Liver (tissue), 8 donors: ENCODE measurements at regions not wholly inside any gene's neighbourhood (a gene's known extent, or its start where the extent isn't known, plus 50 kb on each side); places are given as distances from the start of the nearest gene placed in this dataset.

Experiments used
- DNase-seq: peaks from one replicate; pipeline ENCODE4 v3.0.0-alpha.2; 2017; ENCODE audit warnings: low spot score
- H3K27ac ChIP-seq, 2 donors: one replicate each; pipeline ENCODE4 v1.7.0; 2013; ENCODE audit warnings: inconsistent platforms in 2 of 2, low read length in 2 of 2, control low read depth in 1 of 2, low read depth in 1 of 2, mild to moderate bottlenecking in 1 of 2
- H3K27me3 ChIP-seq, 4 donors: one replicate each; pipeline versions ENCODE4 v1.6.1 to v1.7.0; 2013; ENCODE audit warnings: low read length in 3 of 4, inconsistent platforms in 1 of 4, mild to moderate bottlenecking in 1 of 4, moderate library complexity in 1 of 4; ENCODE audit not compliant: control insufficient read depth in 4 of 4, insufficient read depth in 4 of 4
- H3K36me3 ChIP-seq, 4 donors: one replicate each; pipeline versions ENCODE4 v1.6.1 to v1.7.0; 2013; ENCODE audit warnings: low read length in 3 of 4, mild to moderate bottlenecking in 3 of 4, low read depth in 1 of 4, moderate library complexity in 1 of 4; ENCODE audit not compliant: control insufficient read depth in 4 of 4, insufficient read depth in 3 of 4
- H3K4me1 ChIP-seq, 4 donors: one replicate each; pipeline versions ENCODE4 v1.6.1 to v1.7.0; 2013; ENCODE audit warnings: low read length in 3 of 4, mild to moderate bottlenecking in 3 of 4, moderate library complexity in 1 of 4; ENCODE audit not compliant: control insufficient read depth in 4 of 4, insufficient read depth in 4 of 4
- H3K4me3 ChIP-seq, 3 donors: one replicate each; pipeline versions ENCODE4 v1.6.1 to v1.7.0; 2013; ENCODE audit warnings: low read length in 3 of 3, control low read depth in 1 of 3, low read depth in 1 of 3, mild to moderate bottlenecking in 1 of 3
- H3K9ac ChIP-seq, 2 donors: one replicate each; pipeline ENCODE4 v1.7.0; 2013; ENCODE audit warnings: low read length in 2 of 2, mild to moderate bottlenecking in 2 of 2, moderate library complexity in 2 of 2, control low read depth in 1 of 2, low read depth in 1 of 2
- H3K9me3 ChIP-seq, 4 donors: one replicate each; pipeline versions ENCODE4 v1.6.1 to v1.7.0; 2013; ENCODE audit warnings: low read length in 3 of 4; ENCODE audit not compliant: control insufficient read depth in 4 of 4
- CTCF ChIP-seq: fragments of 150-350 bp; IDR thresholded peaks from 2 replicates; pipeline ENCODE4 v1.5.1; 2017; ENCODE audit warnings: improper control_type of control experiment, low read depth, low read length; ENCODE audit not compliant: missing input control
- EGR1 ChIP-seq, 2 donors: IDR thresholded peaks; 2 replicates each; pipeline ENCODE4 v1.6.1; 2016 to 2018; ENCODE audit warnings: antibody characterized with exemption in 2 of 2, low read depth in 2 of 2
- FOXA1 ChIP-seq: IDR thresholded peaks from 2 replicates; pipeline ENCODE4 v1.6.1; 2016; ENCODE audit warnings: antibody characterized with exemption
- FOXA2 ChIP-seq: IDR thresholded peaks from 2 replicates; pipeline ENCODE4 v1.6.1; 2016; ENCODE audit warnings: antibody characterized with exemption
- GABPA ChIP-seq, 2 donors: IDR thresholded peaks in 1 of 2; conservative IDR thresholded peaks in 1 of 2; 2 replicates each; pipeline ENCODE4 v1.6.1; 2016; ENCODE audit warnings: antibody characterized with exemption in 2 of 2, mild to moderate bottlenecking in 1 of 2, moderate library complexity in 1 of 2
- HNF4A ChIP-seq, 2 donors: conservative IDR thresholded peaks; 2 replicates each; pipeline ENCODE4 v1.6.1; 2016; ENCODE audit warnings: antibody characterized with exemption in 2 of 2, mild to moderate bottlenecking in 2 of 2
- HNF4G ChIP-seq: IDR thresholded peaks from 2 replicates; pipeline ENCODE4 v1.6.1; 2016; ENCODE audit warnings: antibody characterized with exemption
- JUND ChIP-seq, 2 donors: IDR thresholded peaks; 2 replicates each; pipeline ENCODE4 v1.6.1; 2016; ENCODE audit warnings: antibody characterized with exemption in 2 of 2
- NR2F2 ChIP-seq: IDR thresholded peaks from 2 replicates; pipeline ENCODE4 v1.6.1; 2016; ENCODE audit warnings: antibody characterized with exemption
- RAD21 ChIP-seq, 2 donors: IDR thresholded peaks; 2 replicates each; pipeline ENCODE4 v1.6.1; 2016; ENCODE audit warnings: antibody characterized with exemption in 2 of 2, mild to moderate bottlenecking in 2 of 2
- RXRA ChIP-seq, 2 donors: IDR thresholded peaks; 2 replicates each; pipeline ENCODE4 v1.6.1; 2017 to 2018; ENCODE audit warnings: antibody characterized with exemption in 2 of 2, mild to moderate bottlenecking in 1 of 2
- SP1 ChIP-seq: IDR thresholded peaks from 2 replicates; pipeline ENCODE4 v1.6.1; 2018; ENCODE audit warnings: antibody characterized with exemption, mild to moderate bottlenecking
- TAF1 ChIP-seq: conservative IDR thresholded peaks from 2 replicates; pipeline ENCODE4 v1.6.1; 2016; ENCODE audit warnings: antibody characterized with exemption, mild to moderate bottlenecking
- YY1 ChIP-seq: IDR thresholded peaks from 2 replicates; pipeline ENCODE4 v1.6.1; 2016; ENCODE audit warnings: antibody characterized with exemption, mild to moderate bottlenecking
- WGBS: extraction: QIAGEN DNeasy Blood & Tissue Kit; methylation state at CpG from one replicate; pipeline ENCODE4 v1.1.7; 2013; 5-methylcytosine and 5-hydroxymethylcytosine counted together
- TF ChIP-seq, protein P1 (sequence below): IDR thresholded peaks from 2 replicates; pipeline ENCODE4 v1.6.1; 2016; ENCODE audit warnings: antibody characterized with exemption
- TF ChIP-seq, protein P2 (sequence below): IDR thresholded peaks from 2 replicates; pipeline ENCODE4 v1.6.1; 2016; ENCODE audit warnings: antibody characterized with exemption
- TF ChIP-seq, protein P3 (sequence below): IDR thresholded peaks from 2 replicates; pipeline ENCODE4 v1.6.1; 2016; ENCODE audit warnings: antibody characterized with exemption
- TF ChIP-seq, protein P4 (sequence below): IDR thresholded peaks from 2 replicates; pipeline ENCODE4 v1.6.1; 2016; ENCODE audit warnings: antibody characterized with exemption, mild to moderate bottlenecking
- donor health status: healthy.
- donor health status: healthy.
- donor health status: healthy.
- donor health status: healthy.
- donor health status: healthy.

DNA sequence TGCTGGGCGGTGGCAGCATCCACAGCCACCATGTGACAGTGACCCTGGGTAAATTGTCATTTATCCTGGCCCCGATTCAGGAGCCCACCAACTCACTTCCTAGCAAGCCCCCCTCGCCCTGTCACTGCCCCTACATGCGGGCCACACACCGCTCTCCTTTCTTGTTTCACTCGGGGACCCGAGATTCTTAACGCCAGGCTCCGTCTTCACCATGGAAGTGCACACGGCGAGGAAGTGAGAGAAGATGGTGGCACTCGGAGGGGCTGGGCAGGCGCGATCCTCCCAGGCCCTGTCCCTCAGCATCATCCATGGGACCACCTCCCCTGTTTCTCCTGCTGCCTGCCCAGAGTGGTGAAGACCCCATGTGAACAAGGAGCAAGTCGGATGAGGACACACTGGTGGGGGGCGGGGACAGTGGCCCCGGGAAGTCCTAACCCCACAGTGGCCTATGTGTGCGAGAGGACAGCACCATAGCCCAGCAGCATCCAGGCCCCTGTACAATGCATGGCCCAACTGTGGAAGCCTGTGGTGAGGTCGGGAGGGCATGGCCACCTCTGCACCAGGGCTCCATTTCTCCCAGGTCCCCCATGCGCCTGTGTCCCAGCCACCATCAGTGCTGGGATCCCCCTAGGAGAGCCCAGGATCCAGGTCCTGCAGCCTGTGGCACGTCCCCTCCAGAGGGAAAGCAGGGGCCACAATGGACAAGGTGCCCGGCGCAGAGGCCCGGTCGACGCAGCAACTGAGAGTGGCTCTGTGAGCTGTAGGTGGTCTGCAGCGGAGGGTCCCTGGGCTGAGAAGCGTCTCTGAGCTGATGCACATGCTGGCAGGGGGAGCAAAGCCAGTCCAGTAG, 262.8 kb downstream of the BRD1 start:
- H3K4me1 ChIP-seq: no peaks in the 10 kb centered on the region
- no peak overlapping the region for H3K9ac ChIP-seq
- no peak for DNase-seq
- H3K27ac ChIP-seq: no peak overlapping the region
- no peaks in the 10 kb centered on the region for H3K9me3 ChIP-seq
- no peaks in the 10 kb centered on the region for H3K36me3 ChIP-seq
- H3K27me3 ChIP-seq: no peaks in the 10 kb centered on the region
- 89% methylated on average over 28 of the region's 28 CpGs for WGBS
- TF ChIP-seq EGR1 (IDR thresholded peaks at IDR 0.05; ENCODE audit: low read depth in 2 of 2) (no peak), JUND (IDR thresholded peaks at IDR 0.05) (no peak), YY1 (no peak), FOXA2 (no peak)
- TF ChIP-seq, protein P1, sequence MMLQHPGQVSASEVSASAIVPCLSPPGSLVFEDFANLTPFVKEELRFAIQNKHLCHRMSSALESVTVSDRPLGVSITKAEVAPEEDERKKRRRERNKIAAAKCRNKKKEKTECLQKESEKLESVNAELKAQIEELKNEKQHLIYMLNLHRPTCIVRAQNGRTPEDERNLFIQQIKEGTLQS: no peak
- TF ChIP-seq, protein P2, sequence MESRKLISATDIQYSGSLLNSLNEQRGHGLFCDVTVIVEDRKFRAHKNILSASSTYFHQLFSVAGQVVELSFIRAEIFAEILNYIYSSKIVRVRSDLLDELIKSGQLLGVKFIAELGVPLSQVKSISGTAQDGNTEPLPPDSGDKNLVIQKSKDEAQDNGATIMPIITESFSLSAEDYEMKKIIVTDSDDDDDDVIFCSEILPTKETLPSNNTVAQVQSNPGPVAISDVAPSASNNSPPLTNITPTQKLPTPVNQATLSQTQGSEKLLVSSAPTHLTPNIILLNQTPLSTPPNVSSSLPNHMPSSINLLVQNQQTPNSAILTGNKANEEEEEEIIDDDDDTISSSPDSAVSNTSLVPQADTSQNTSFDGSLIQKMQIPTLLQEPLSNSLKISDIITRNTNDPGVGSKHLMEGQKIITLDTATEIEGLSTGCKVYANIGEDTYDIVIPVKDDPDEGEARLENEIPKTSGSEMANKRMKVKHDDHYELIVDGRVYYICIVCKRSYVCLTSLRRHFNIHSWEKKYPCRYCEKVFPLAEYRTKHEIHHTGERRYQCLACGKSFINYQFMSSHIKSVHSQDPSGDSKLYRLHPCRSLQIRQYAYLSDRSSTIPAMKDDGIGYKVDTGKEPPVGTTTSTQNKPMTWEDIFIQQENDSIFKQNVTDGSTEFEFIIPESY: no peak
- H3K4me3 ChIP-seq: no peak overlapping the region

DNA sequence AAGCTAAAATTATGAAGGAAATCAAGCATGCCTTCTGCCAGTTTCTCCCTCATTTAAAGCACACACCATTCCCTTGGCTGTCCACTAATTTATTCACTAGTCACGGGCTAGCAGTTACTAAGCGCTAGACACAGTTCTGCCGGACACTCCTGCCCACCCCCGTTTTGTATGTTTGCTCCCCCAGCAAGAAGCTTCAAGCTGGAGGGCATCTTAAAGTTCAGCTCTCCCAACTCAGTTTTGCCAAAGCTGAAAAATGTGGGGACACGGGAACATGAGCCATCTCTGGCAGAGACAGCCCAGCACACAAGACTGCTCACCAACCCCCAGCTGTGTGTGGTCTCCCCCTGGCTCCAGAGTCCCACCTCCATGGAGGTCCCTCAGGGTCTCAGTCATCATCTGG, 263.6 kb downstream of the BRD1 start:
- H3K9me3 ChIP-seq: no peaks in the 10 kb centered on the region
- DNase-seq: no peak
- 88% methylated on average over 5 of the region's 5 CpGs for WGBS
- no peak overlapping the region for H3K4me3 ChIP-seq
- no peaks in the 10 kb centered on the region for H3K4me1 ChIP-seq
- TF ChIP-seq, protein P1: no peak
- TF ChIP-seq FOXA2 (no peak), GABPA (IDR thresholded peaks at IDR 0.05 in 1 of 2, conservative IDR thresholded peaks at IDR 0.05 in 1 of 2) (no peak), NR2F2 (no peak), RAD21 (IDR thresholded peaks at IDR 0.05) (no peak), CTCF (no peak), EGR1 (IDR thresholded peaks at IDR 0.05; ENCODE audit: low read depth in 2 of 2) (no peak), FOXA1 (no peak), JUND (IDR thresholded peaks at IDR 0.05) (no peak), RXRA (IDR thresholded peaks at IDR 0.05) (no peak), SP1 (no peak), HNF4A (conservative IDR thresholded peaks at IDR 0.05) (no peak), YY1 (no peak), HNF4G (no peak), TAF1 (no peak)
- TF ChIP-seq, protein P3, sequence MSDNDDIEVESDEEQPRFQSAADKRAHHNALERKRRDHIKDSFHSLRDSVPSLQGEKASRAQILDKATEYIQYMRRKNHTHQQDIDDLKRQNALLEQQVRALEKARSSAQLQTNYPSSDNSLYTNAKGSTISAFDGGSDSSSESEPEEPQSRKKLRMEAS: no peak
- TF ChIP-seq, protein P2: no peak
- TF ChIP-seq, protein P4, sequence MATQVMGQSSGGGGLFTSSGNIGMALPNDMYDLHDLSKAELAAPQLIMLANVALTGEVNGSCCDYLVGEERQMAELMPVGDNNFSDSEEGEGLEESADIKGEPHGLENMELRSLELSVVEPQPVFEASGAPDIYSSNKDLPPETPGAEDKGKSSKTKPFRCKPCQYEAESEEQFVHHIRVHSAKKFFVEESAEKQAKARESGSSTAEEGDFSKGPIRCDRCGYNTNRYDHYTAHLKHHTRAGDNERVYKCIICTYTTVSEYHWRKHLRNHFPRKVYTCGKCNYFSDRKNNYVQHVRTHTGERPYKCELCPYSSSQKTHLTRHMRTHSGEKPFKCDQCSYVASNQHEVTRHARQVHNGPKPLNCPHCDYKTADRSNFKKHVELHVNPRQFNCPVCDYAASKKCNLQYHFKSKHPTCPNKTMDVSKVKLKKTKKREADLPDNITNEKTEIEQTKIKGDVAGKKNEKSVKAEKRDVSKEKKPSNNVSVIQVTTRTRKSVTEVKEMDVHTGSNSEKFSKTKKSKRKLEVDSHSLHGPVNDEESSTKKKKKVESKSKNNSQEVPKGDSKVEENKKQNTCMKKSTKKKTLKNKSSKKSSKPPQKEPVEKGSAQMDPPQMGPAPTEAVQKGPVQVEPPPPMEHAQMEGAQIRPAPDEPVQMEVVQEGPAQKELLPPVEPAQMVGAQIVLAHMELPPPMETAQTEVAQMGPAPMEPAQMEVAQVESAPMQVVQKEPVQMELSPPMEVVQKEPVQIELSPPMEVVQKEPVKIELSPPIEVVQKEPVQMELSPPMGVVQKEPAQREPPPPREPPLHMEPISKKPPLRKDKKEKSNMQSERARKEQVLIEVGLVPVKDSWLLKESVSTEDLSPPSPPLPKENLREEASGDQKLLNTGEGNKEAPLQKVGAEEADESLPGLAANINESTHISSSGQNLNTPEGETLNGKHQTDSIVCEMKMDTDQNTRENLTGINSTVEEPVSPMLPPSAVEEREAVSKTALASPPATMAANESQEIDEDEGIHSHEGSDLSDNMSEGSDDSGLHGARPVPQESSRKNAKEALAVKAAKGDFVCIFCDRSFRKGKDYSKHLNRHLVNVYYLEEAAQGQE: no peak
- no peak overlapping the region for H3K9ac ChIP-seq
- H3K27me3 ChIP-seq: no peaks in the 10 kb centered on the region
- H3K27ac ChIP-seq: no peak overlapping the region
- no peaks in the 10 kb centered on the region for H3K36me3 ChIP-seq
